A549 (cell line): ENCODE measurements at regions not wholly inside any gene's neighbourhood (a gene's known extent, or its start where the extent isn't known, plus 50 kb on each side); places are given as distances from the start of the nearest gene placed in this dataset.

Source experiments
- ATAC-seq, 2 experiments: fragments of 200-7000 bp in 1 of 2; fragments of >200 bp in 1 of 2; cut with Nextera tagmentation in 1 of 2; cut with Tn5 transposase in 1 of 2; 3 replicates each; pipeline versions ENCODE4 v1.8.0 to v1.9.1; 2018 to 2020; ENCODE audit warnings: mild to moderate bottlenecking in 1 of 2, moderate library complexity in 1 of 2
- CTCF ChIA-PET: fragments of 300-600 bp; sonication (Branson Sonifier 250); formaldehyde crosslinking; extraction: SDS; loops from one replicate; lab custom pipeline; 2021; ENCODE audit warnings: antibody characterized with exemption, inconsistent platforms; lab: Yijun Ruan, JAX
- POLR2A ChIA-PET: fragments of 350-600 bp; formaldehyde crosslinking; extraction: SDS; loops from one replicate; lab custom pipeline; 2021; ENCODE audit warnings: antibody characterized with exemption, inconsistent platforms; lab: Yijun Ruan, JAX
- DNase-seq, 2 experiments: peaks; one replicate each; pipeline versions ENCODE4 v3.0.0 to v3.0.0-alpha.2; 2011 to 2016; ENCODE audit warnings: low read depth in 1 of 2, low spot score in 1 of 2
- FAIRE-seq: peaks from 2 replicates; lab custom pipeline; 2011; peaks lifted over from hg19 to GRCh38; lab: Jason Lieb, UNC
- H3K27ac ChIP-seq, 2 experiments: fragments of >200 bp; sonication (Bioruptor Twin); formaldehyde crosslinking; 3 replicates each; pipeline ENCODE4 v1.5.1; 2016 to 2017
- H3K4me1 ChIP-seq: fragments of >200 bp; sonication (Bioruptor Twin); formaldehyde crosslinking; 3 replicates; pipeline ENCODE4 v1.6.1; 2016
- H3K4me2 ChIP-seq: fragments of >200 bp; sonication (Bioruptor Twin); formaldehyde crosslinking; 3 replicates; pipeline ENCODE4 v1.6.1; 2016
- H3K4me3 ChIP-seq: fragments of >200 bp; sonication (Bioruptor Twin); formaldehyde crosslinking; 3 replicates; pipeline ENCODE4 v1.5.1; 2016
- H3K9me3 ChIP-seq: fragments of >200 bp; sonication (Bioruptor Twin); formaldehyde crosslinking; 3 replicates; pipeline ENCODE4 v1.6.1; 2016
- ATOH8 ChIP-seq: fragments of 250-450 bp; sonication (Bioruptor Pico); IDR thresholded peaks from 2 replicates; pipeline ENCODE4 v1.5.0; 2020; ENCODE audit warnings: low read depth, mild to moderate bottlenecking, moderate library complexity
- BCL3 ChIP-seq: fragments of >200 bp; sonication (Bioruptor Twin); formaldehyde crosslinking; IDR thresholded peaks from 3 replicates; pipeline ENCODE4 v1.6.1; 2016
- BHLHE40 ChIP-seq: IDR thresholded peaks from 2 replicates; pipeline ENCODE4 v1.6.1; 2012; ENCODE audit warnings: low read depth, low read length, inconsistent platforms
- CHD2 ChIP-seq: fragments of 150-350 bp; IDR thresholded peaks from 2 replicates; pipeline ENCODE4 v1.6.1; 2014; ENCODE audit warnings: low read length; ENCODE audit not compliant: partially characterized antibody
- E2F6 ChIP-seq: IDR thresholded peaks from 2 replicates; pipeline ENCODE4 v1.6.1; 2012; ENCODE audit warnings: low read depth, borderline replicate concordance
- EHF ChIP-seq: fragments of 250-450 bp; sonication (Bioruptor Pico); IDR thresholded peaks from 2 replicates; pipeline ENCODE4 v1.5.0; 2020; ENCODE audit warnings: mild to moderate bottlenecking
- ELK1 ChIP-seq: fragments of 150-350 bp; IDR thresholded peaks from 2 replicates; pipeline ENCODE4 v1.6.1; 2014; ENCODE audit warnings: low read depth, mild to moderate bottlenecking, low read length
- ESRRA ChIP-seq: fragments of 150-350 bp; IDR thresholded peaks from 2 replicates; pipeline ENCODE4 v1.6.1; 2014; ENCODE audit warnings: mild to moderate bottlenecking, low read length, borderline replicate concordance
- JUN ChIP-seq, 2 experiments: fragments of >200 bp; sonication (Bioruptor Twin); formaldehyde crosslinking; IDR thresholded peaks; 2 replicates in 1 of 2; 3 replicates in 1 of 2; pipeline ENCODE4 v1.6.1; 2016 to 2017
- KDM1A ChIP-seq: fragments of 200-600 bp; sonication (generic); IDR thresholded peaks from 2 replicates; pipeline ENCODE4 v1.6.1; 2016; ENCODE audit warnings: low read depth, mild to moderate bottlenecking
- KDM5A ChIP-seq: fragments of 200-600 bp; sonication (generic); IDR thresholded peaks from 2 replicates; pipeline ENCODE4 v1.6.1; 2016; ENCODE audit warnings: antibody characterized with exemption, mild to moderate bottlenecking
- MAX ChIP-seq: IDR thresholded peaks from 2 replicates; pipeline ENCODE4 v1.6.1; 2012
- NR3C1 ChIP-seq: fragments of >200 bp; sonication (Bioruptor Twin); formaldehyde crosslinking; IDR thresholded peaks from 3 replicates; pipeline ENCODE4 v1.6.1; 2017
- PBX3 ChIP-seq: IDR thresholded peaks from 2 replicates; pipeline ENCODE4 v1.6.1; 2012
- POLR2A ChIP-seq: IDR thresholded peaks from 2 replicates; pipeline ENCODE4 v1.6.1; 2012; ENCODE audit warnings: mild to moderate bottlenecking, low read length
- RARB ChIP-seq: fragments of 250-450 bp; sonication (Bioruptor Pico); IDR thresholded peaks from 2 replicates; pipeline ENCODE4 v1.8.0; 2021; ENCODE audit warnings: mild to moderate bottlenecking, moderate library complexity
- REST ChIP-seq: fragments of 200-600 bp; sonication (generic); IDR thresholded peaks from 2 replicates; pipeline ENCODE4 v1.6.1; 2016; ENCODE audit warnings: antibody characterized with exemption, mild to moderate bottlenecking, moderate library complexity
- SREBF2 ChIP-seq: fragments of 450-650 bp; IDR thresholded peaks from 2 replicates; pipeline ENCODE4 v1.6.1; 2014; ENCODE audit warnings: mild to moderate bottlenecking, moderate library complexity
- TP53 ChIP-seq: fragments of 250-450 bp; sonication (Bioruptor Pico); IDR thresholded peaks from 2 replicates; pipeline ENCODE4 v1.5.0; 2021; ENCODE audit warnings: mild to moderate bottlenecking, moderate library complexity
- ZSCAN20 ChIP-seq: fragments of 250-450 bp; sonication (Bioruptor Pico); IDR thresholded peaks from 2 replicates; pipeline ENCODE4 v1.8.0; 2022; ENCODE audit warnings: mild to moderate bottlenecking, moderate library complexity
- WGBS: methylation state at CpG from one replicate; pipeline ENCODE4 v1.1.6; 2017; ENCODE audit errors: missing lambda C conversion rate; 5-methylcytosine and 5-hydroxymethylcytosine counted together

- FAIRE-seq = no peak
- ChIA-PET CTCF (interaction anchor here (0.5 kb wide), 1 partner anchor 108 kb away, joined by 3 read pairs; no protein-coding TSS in a partner anchor), POLR2A (no interaction called here)
- Histone ChIP-seq H3K9me3 (no peaks in the 10 kb centered on the region), H3K4me2 (no peak overlapping the region), H3K4me1 (no peaks in the 10 kb centered on the region), H3K4me3 (no peak overlapping the region), H3K27ac (no peak overlapping the region)
- TF ChIP-seq TP53 = no peak
- no peak for TF ChIP-seq KDM1A
- TF ChIP-seq MAX = no peak
- no peak for TF ChIP-seq ESRRA
- TF ChIP-seq E2F6 = no peak
- no peak for TF ChIP-seq PBX3
- TF ChIP-seq POLR2A = no peak
- no peak for TF ChIP-seq ZSCAN20
- TF ChIP-seq EHF (CRISPR knock-in tag) = no peak
- no peak for TF ChIP-seq RARB (CRISPR knock-in tag)
- TF ChIP-seq ELK1 = no peak
- TF ChIP-seq JUN (IDR thresholded peaks at IDR 0.05) = no peak
- TF ChIP-seq ATOH8 (CRISPR knock-in tag) = no peak
- no peak for TF ChIP-seq REST
- no peak for TF ChIP-seq BHLHE40
- TF ChIP-seq BCL3 = no peak
- TF ChIP-seq SREBF2 = no peak
- no peak for TF ChIP-seq NR3C1
- TF ChIP-seq CHD2 = no peak
- TF ChIP-seq KDM5A = no peak
- WGBS = no CpG with 5 or more reads among the region's 1 CpG
- DNase-seq = no peak
- ATAC-seq = no peak
Measured at GRCh38 chr6:54991761-54992330, 145.3 kb downstream of the FAM83B start.
